A204.1 (cell line): ENCODE measurements at regions not wholly inside any gene's neighbourhood (a gene's known extent, or its start where the extent isn't known, plus 50 kb on each side); places are given as distances from the start of the nearest gene placed in this dataset.
"Not testable (repeated sequence)": the region's sequence is repeated elsewhere in the genome, so short reads cannot be mapped to it uniquely, and the experiment has no call there.

Experiments used
- FAIRE-seq: peaks from 2 replicates; lab custom pipeline; 2012; peaks lifted over from hg19 to GRCh38; lab: Jason Lieb, UNC

GRCh38 chr14:41285186-41285748, 321.4 kb upstream of the LRFN5 start:
- FAIRE-seq = peak; percentile 19

- FAIRE-seq = no peak
Observed at GRCh38 chr14:41280745-41281144, 325.9 kb upstream of the LRFN5 start.

GRCh38 chr14:41277450-41277849, 329.2 kb upstream of the LRFN5 start:
- FAIRE-seq = no peak

- FAIRE-seq = no peak
Observed at GRCh38 chr14:41257476-41257875, 349.2 kb upstream of the LRFN5 start.

GRCh38 chr14:41235466-41235865, 371.2 kb upstream of the LRFN5 start:
- no peak for FAIRE-seq

GRCh38 chr14:41230683-41231082, 376.0 kb upstream of the LRFN5 start:
- FAIRE-seq = no peak

GRCh38 chr14:41229824-41230223, 376.9 kb upstream of the LRFN5 start:
- FAIRE-seq = no peak

- no peak for FAIRE-seq
Observed at GRCh38 chr14:41225433-41225832, 381.2 kb upstream of the LRFN5 start.

GRCh38 chr14:41222581-41222980, 384.1 kb upstream of the LRFN5 start:
- peak; percentile 65 for FAIRE-seq

- not testable (repeated sequence) for FAIRE-seq
Observed at GRCh38 chr14:41214978-41215377, 391.7 kb upstream of the LRFN5 start.

GRCh38 chr14:41201696-41202095, 405.0 kb upstream of the LRFN5 start:
- no peak for FAIRE-seq

- no peak for FAIRE-seq
Observed at GRCh38 chr14:41187868-41188267, 418.8 kb upstream of the LRFN5 start.

- FAIRE-seq = no peak
Observed at GRCh38 chr14:41171045-41171444, 435.6 kb upstream of the LRFN5 start.

- no peak for FAIRE-seq
Observed at GRCh38 chr14:41167040-41167439, 439.6 kb upstream of the LRFN5 start.

- FAIRE-seq = no peak
Observed at GRCh38 chr14:41154143-41154807, 452.4 kb upstream of the LRFN5 start.

GRCh38 chr14:41146391-41146790, 460.3 kb upstream of the LRFN5 start:
- no peak for FAIRE-seq

- FAIRE-seq = no peak
Observed at GRCh38 chr14:41144370-41144769, 462.3 kb upstream of the LRFN5 start.

GRCh38 chr14:41137741-41138140, 468.9 kb upstream of the LRFN5 start:
- FAIRE-seq = no peak

- no peak for FAIRE-seq
Observed at GRCh38 chr14:41130274-41130673, 476.4 kb upstream of the LRFN5 start.

GRCh38 chr14:41120402-41120801, 486.3 kb upstream of the LRFN5 start:
- FAIRE-seq = no peak

GRCh38 chr14:41096131-41096530, 510.5 kb upstream of the LRFN5 start:
- FAIRE-seq = no peak

- no peak for FAIRE-seq
Observed at GRCh38 chr14:41087056-41087455, 519.6 kb upstream of the LRFN5 start.

GRCh38 chr14:41073544-41073943, 533.1 kb upstream of the LRFN5 start:
- FAIRE-seq = no peak

GRCh38 chr14:41072776-41073175, 533.9 kb upstream of the LRFN5 start:
- FAIRE-seq = no peak
